IPS DF 4.7 (cell line): ENCODE measurements at regions not wholly inside any gene's neighbourhood (a gene's known extent, or its start where the extent isn't known, plus 50 kb on each side); places are given as distances from the start of the nearest gene placed in this dataset.

Source experiments
- DNase-seq: peaks from one replicate; pipeline ENCODE4 v3.0.0-alpha.2; 2013; ENCODE audit warnings: low spot score; ENCODE audit errors: extremely low read depth

DNA sequence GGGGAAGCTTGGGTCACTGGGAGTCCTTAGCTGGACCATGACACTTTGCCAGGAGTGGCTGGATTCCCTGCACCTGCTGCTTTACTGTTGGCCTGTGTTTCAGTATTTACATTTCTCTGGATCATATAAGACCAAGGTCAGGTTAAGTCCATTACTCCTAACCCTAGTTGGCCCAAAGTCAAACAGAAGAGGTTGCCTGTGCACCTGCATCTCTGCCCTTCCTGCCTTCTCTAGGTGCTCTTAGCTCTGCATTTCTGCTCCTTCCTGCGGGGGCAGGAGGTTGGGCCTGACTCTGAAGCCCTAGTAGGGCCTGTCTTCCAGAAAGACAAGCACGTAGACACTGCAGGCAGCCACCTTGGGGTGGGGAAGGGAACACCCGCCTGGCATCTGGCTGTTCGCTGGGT, 124.3 kb downstream of the RPLP1 start:
- no peak for DNase-seq

DNA sequence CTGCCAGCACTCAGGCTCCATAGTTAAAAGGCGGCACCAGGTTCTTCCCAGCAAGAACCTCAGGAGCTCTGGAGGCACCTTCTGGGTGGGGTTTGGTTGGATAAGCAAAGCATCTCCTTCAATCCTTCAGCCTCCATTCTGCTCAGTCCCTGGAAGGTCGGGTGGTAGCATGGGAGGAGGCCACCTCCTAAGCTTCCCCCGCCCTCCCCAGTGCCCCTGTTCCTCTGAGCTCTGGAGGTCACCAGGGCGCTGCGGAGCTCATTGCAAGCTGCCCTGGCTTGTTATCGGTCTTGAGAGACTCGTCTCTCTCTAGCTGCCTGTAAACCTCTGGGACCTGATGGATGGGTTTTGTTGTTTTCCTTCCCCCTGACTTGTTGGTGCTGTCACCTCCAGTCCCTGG, 124.8 kb downstream of the RPLP1 start:
- DNase-seq = no peak

DNA sequence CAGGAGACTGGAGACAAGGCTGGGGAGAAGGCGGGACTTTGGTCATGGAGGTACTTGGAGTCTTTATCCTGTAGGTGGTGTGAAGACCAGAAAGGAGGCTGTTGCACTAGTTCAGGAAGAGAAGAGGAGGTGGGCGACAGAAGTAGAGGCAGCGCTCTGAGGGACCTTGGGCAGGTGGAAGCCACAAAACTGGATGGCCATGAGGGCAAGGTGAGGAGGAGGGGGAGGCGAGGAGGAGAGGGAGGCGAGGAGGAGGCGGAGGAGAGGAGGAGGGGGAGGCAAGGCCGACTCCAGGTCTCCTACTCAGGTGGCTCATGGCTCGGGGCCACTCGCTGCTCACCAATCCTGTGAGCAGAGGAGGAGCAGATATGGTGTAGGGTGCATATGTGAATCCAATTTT, 125.6 kb downstream of the RPLP1 start:
- no peak for DNase-seq

DNA sequence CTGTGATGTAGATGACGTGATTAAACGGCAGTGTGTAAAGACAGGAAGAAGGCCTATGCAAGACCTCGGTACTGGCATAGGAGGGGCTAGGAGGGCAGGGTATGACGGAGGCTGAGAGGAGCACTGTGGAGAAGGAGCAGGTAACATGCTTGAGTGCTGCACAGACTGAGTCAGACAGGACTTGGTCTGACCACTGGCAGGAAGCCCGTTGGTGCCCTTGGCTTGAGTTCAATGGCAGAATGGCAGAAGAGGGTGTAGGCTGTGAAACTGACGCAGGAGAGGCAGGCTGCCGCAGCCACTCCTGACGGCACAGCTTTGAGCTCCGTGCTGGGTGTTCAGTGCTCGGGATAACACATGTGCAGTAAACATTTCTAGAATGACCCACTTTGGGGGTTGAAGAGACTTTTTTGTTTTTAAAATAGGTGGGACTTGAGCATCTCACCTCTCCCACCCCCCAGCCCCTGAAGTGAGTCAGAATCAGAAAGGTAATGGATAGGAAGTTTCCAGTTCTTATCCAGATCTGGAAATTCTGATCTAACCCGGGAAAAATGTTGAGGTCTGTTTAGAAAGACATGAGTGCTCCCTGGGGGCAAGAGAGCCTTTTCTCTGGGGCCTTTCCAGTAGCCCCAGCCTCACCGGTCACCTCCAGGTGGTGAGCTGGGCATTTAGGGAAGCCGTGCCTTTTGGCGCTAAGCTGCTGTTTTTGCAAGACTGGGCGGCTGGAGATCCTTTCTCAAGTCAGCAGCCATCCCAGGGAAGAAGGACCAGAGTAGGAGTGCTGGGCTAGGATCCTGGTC, 126.4 kb downstream of the RPLP1 start:
- DNase-seq = no peak

DNA sequence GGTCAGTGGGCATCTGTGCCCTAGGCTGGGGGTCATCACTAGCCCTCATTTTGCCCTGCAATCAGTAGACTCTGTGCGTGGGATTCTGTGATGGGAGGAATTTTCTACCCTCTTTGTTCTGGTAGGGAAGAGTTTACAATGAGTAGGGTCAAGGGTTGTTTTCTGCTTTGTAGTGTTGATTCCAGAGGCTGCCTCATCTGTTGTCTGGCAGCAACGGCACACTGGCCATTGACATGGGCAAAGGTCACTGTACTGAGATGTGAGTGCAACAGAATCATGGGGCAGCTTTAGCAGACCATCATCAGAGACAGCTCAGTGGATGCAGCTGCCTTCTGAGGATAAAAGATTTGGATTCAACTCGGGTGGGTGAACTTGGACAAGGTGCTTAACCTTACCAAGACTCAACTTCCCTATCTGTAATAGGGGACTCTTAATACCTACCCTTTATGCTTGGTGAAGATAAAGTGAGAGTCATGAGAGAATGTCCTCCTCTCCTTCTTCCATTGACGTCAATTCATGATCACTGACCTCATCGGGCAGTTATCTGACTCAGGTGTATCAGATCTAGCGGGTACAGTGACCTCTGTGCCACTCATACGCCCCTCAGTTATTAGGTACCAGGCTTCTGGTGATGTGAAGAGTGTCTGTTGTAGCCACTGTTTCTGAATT, 127.5 kb downstream of the RPLP1 start:
- no peak for DNase-seq

DNA sequence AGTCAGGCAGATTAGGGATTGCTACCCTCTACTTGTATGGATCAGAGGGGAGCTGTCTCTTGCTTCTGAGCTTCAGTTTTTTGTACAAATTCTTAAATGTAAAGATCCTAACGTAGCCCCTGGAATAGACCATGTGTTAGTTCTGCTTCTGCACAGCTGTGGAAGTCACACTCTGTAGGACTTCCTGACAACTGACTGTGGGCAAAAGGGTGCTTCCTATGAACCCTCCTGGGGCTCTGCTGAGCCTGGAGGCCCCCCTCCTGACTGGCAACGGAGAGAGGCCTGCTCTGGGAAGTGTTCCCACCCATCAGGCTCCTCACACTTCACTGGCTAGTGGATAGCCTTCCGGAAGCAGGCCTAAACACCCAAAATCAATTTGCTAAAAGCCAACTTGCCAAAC, 131.0 kb downstream of the RPLP1 start:
- DNase-seq = no peak

DNA sequence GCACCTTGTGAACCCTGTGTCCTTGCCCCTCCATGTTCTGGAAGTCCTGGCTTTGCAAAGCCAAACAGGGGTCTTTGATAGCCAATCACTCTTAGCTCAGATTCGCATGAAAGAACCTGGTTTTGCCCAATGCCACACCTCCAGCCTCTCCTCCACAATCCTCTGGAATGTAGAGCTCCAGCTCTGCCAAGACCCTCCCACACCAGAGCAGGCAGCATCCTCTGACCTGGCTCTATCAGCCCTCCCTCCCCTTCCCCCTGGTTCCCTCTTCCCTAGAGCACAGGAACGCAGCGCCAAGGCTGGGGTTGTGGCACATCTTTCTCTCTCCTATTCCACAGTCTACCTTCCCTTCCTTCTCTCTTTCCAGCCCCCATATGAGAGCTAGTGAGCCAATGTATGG, 133.3 kb downstream of the RPLP1 start:
- no peak for DNase-seq

DNA sequence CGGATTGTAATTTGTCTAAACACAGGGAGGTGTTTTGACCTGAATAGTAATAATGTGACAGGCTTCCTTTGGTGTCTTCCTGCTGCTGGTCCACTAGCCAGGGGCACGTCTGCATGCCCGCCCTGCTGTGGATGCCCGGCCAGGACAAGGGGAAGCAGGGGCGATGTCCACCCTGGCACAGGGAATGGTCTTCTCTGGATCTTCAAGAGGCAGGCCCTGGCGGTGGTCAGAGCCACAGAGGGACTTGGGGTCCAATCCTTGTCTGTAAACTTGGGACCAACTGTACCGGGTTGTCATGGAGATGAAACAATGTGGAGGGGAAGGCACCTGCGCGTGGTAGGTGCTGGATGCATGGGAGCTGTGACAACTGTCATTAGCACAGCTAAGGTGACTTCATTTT, 134.1 kb downstream of the RPLP1 start:
- no peak for DNase-seq

DNA sequence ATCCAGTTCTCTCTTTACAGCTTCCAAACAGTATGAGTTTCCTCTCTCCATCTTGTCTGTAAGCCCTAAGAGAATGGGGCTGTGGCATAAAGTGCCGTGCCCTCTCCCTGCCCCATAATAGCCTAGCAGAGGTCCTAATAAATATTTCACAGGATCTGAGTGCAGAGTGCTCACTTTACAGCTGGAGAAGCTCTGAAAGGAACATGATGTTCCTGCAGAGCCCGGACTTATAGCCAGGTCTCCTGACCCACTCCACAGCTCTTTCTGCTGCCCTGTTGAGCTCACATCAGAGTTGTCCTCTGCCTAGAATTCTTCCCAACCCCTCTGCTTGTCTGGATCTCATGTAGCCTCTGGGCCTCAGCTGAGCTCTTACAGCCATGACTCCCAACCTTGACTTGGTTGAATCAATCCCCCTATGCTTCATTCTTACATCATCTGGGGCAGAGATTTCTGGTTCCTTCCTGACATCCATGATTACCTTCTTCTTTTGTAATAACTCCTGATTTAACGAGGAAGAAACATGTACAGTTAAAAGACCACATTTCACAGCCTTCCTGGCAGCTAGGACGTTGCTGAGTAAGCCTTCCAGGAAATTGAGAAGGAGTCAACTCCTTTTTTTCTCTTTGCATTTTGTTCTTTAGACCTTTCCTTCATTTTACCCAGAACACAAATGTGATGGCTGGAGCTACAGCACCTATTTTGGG, 135.3 kb downstream of the RPLP1 start:
- DNase-seq = no peak

DNA sequence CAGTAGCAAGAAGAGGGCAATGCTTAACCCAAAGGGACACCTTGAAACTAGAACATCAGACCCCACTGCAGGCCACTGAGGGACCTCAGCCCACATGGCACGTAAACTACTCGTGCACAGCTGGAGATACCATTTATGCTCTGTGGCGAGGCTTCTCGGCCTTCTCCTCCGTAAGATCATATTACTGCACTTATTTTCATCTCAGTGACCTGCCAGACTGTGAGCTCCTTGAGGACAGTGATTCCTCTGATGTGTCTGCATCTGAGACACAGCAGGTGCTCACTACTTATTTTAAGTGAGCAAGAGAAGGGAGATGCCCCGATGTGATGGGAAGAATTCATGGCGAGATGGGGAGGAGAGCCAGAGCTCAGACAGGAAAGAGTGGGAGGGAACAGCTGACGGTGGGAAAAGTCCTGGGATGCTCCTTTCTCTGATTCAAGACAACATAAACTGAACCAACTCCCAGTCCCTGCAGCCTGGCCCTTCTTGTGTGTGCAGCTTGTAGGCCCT, 137.6 kb downstream of the RPLP1 start:
- DNase-seq = no peak

DNA sequence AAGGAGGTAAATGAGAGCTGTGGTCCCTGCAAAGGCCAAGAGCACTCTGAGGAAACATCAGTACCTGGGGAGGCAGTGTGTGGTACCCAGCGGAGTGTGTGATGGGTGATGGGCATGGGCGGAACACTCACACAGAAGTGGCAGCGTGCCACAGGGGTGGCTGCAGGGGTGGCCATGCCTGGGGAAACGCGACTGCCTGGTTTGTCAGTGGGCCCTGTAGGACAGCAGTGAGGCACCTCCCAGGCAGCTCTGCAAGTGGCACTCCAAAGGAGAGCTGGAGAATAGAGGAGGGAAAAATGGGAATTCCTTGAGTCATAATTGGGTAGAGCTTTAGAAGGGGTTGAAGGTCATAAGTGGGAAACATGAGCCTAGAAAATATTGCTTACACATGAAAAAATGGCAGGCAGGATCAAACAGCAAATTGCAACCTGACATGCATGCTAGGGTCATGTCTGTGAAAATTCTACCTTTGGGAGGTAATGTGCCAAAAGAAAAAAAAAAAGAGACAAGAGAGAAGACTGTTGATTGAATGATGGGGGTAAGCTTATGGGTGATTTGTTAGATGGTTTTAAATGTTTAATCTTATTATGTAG, 138.4 kb downstream of the RPLP1 start:
- no peak for DNase-seq

DNA sequence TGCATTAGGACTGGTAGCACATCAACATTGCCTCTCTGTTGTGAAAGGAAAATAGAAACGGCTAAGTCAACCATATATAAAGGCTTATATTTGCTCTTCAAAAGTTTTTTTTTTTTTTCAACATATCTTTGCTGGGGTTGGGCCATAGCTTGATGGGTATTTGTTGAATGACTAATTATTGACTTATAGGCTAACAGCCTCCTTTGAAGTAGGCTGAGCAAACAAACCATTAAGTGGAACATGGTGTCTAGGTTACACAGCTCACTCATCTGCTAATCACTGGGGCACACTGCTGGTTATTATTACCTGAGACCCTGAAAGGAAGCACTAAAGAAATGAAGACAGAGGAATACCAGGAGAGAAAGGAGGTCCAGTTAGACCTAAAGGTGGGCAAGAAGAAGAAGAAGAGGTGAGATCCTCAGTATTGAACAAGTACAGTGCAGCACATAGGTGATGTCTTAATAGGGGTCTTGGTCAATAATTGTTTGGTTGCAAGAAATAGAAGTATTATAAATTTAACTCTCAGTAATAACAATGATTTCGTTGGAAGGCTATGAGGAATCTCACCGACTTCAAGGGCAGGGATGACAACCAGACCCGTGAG, 139.4 kb downstream of the RPLP1 start:
- no peak for DNase-seq

DNA sequence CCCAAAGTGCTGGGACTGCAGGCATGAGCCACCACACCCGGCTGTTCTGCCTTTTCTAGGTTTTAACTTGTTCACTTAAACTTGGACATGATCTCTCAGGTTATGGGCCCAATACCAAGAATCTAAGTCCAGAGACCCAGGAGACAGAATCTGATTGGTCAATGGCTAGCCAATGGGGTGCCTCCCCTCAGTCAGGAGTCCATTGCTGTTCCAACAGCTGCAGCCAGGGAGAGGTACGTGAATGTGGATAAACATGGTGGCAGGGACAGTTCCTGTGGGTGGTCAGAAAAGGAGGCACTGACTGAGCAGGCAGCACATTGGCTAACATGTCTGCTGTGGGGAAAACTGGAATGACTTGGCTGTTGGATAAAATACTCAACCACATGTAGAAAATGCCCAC, 140.3 kb downstream of the RPLP1 start:
- DNase-seq = no peak

DNA sequence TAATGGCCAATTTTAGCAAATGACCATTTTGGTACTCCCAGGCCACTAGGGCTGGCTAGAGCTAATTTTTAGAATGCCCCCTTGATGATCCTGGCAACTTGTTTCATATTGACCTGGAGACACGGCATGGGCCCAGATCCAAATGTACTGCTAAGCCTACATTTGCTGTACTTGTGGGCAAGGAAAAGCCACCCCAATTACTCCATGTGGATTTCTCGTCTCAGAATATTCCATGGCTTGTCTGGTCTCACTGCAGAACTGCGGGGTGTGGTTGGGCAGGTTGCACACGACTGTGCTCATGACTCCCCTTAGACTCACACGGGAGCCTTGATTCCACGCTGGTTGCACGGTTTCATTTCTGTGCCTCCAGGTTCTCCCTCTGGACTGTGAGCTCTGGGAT, 140.9 kb downstream of the RPLP1 start:
- no peak for DNase-seq

DNA sequence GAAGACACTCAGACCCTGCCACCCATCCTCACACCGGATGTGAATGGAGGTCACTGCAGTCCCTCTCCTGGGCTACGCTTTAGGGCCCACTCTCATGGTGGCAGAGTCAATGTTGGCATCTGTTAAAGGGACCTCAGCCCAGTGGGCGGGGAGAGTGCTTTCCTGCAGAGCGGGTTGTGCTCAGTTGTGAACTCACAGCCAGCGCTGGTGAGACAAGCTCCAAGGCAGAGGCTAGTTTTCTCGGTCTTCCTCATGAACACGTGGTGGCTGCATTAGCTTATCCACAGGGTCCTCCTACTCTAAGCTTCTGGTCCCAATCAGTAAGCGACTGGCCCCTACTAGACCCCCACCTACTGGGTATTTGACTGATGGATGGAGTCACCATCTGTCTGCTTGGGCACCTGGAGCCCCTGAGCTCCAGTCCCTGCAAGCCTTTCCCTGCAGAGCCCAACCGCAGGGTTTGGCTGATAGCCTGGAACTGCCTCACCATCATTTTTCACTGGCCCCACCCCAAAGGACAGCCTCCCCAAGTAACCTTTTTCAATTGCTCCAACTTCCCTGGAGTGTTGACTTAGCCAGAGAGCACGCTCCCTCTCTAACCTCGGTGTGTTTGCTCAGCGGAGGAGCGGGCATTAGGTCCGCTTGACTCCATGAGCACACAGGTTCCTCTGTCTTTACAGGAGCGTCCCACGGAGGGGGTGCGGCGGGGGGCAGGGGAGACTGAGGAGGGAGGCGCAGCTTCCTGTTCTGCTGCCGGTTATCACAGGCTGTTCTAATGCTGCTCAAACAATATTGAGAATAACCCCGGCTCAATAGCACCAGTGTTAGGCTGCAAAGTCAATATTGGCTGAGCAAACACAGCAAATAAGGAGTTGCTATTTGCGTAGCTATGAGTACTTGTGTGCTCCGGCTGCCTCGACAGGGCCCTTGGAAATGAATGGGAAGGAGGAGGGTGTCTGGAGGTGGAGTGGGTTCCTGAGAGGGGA, 141.7 kb downstream of the RPLP1 start:
- no peak for DNase-seq

DNA sequence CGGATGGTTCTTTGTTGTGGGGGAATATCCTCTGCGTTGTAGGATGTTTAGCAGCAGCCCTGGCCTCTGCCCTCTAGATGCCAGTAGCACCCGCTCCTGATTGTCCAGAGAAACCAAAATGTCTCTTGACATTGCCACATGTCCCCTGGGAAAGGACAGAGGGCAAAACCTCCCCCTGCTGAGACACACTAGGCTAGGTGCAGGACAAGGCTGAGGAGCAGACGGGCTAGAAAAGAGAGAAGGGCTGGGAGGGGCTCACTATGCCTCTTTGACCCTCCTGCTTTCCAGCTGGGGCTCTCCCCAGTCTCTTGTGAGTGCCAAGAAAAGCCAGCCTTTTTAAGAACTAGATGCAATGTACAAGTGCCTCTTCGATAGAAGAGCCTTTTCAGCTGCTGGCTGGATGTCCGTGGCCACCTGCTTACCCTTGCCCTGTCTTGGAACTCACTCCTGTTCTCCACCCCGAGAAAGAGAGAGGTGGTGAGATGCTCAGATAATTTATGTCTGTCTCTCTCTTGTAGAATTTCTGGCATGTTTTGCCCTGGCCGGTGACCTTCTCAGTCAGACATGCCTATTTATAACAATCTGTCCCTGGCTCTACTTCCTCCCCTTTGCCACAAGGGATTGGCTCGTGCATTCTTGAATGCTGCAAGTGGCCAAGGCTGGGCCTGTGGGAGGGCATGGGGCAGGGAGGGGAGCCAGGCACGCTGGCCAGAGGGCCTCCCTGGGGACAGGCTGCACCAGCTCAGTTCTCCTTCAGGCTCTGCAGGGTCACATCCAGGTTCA, 142.6 kb downstream of the RPLP1 start:
- no peak for DNase-seq

DNA sequence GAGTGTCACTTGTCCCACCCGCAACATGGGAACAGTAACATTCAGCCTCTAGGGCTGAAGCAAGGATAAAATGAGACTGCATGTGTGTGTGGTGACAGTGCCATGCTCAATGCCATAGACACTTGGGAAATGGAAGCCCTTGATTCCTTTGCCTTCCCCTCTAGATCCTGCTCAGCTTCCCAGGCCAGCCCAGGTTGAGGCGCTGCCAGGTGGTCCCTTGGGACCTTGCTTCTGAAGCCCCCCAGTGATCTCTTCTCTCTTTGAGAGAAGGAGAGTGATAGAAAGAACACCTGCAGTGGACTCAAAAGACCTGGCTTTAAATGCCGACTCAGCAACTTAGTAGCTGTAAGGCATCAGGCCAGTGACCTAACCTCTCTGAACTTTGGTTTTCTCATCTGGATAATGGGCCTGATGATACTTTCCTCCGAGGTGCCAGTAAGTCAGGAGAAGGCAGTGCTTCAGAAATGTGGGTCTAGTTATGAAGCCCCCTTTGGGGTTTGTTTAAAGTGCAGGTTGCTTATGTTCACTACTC, 144.5 kb downstream of the RPLP1 start:
- DNase-seq = no peak

DNA sequence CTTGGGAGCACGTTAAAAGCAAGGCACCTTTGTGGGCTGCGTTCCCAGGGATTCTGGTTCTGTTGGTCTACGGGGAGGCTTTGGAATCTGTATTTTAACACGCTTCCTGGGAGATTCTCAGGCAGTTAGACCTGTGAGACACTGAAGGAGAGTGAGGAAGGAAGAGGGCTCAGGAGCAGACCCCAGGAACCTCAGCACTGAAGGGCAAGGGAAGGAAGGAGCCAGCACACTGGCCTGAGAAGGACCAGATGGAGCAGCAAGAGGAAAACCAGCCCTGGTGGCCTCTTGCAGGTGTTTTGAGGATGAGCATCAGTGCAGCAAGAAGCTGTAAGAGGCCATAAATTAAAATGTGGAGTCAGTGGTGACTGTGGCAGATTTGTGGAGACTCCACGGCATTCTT, 146.7 kb downstream of the RPLP1 start:
- DNase-seq = no peak

DNA sequence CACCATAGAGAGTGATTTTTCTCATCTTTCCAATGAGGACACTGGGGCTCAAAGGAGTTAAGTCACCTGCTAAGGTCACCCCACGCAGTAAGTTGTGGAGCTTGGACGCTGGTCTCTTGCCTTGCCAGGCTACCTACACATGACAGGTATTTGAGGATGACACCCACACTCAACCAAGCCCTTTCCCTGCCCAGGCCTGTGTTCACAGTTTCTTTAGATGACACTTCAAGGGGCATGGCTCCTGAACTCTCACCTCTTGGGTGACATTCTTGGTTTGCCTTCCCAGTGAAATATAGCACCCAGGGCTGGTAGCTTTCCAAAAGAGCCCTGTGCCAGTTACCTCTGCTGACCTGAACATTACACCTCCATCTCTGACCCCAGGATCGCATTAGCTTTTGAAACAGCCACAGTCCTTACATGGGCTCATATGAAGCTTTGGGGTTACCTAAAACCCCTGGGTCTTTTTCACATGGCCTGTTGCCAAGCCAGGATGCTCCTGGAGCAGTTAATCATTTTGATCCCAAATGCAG, 148.0 kb downstream of the RPLP1 start:
- DNase-seq = no peak
